ENCODE measurements at regions not wholly inside any gene's neighbourhood (a gene's known extent, or its start where the extent isn't known, plus 50 kb on each side); places are given as distances from the start of the nearest gene placed in this dataset.
A peak's percentile ranks its signal among the peaks of the same experiment; 100 is the strongest.

GRCh38 chr2:146351689-146352088 is 1493.1 kb upstream of the ACVR2A start:
- FAIRE-seq: no peak

- no peak for FAIRE-seq
Observed at GRCh38 chr2:146349334-146349733, 1495.5 kb upstream of the ACVR2A start.

DNA sequence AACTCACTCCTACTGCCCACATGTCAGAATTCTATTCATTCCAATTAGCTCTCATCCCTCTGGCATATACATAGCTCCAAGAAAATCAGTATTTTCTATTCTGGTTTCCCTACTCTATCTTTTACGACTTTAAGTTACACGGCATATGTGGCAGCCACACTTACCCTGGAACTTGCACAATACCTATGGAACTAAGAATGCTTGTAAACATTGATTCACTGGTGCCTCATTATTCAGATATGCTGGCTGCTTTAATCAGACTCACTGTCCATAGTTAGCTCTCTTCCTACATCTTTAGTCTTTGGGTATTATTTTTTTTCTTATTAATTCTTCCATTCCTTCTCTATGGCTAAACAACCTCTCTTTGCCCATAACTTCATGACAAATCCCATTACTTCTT is 1519.9 kb upstream of the ACVR2A start:
- FAIRE-seq: no peak

- no peak for FAIRE-seq
Observed at GRCh38 chr2:146323564-146323963, 1521.3 kb upstream of the ACVR2A start.

DNA sequence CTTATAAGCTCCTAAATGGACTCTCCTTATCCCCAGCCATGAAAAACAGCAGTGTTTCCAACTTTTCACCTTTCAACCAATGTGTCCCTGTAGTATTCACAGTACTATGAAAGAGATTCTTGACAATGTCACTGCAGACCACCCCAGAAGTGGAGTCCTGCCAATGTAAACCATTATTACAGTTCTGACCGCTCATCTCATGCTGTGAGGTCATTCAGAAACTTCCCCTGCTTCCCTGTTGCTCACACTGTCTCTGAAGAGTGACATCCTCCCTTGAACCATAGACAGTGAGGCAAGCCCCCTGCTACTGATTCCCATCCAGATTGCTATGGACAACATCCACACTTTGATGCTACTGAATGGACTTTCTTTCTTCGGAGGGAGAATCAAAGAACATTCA is 1523.7 kb upstream of the ACVR2A start:
- FAIRE-seq: no peak

- no peak for FAIRE-seq
Observed at GRCh38 chr2:146317959-146318358, 1526.9 kb upstream of the ACVR2A start.

DNA sequence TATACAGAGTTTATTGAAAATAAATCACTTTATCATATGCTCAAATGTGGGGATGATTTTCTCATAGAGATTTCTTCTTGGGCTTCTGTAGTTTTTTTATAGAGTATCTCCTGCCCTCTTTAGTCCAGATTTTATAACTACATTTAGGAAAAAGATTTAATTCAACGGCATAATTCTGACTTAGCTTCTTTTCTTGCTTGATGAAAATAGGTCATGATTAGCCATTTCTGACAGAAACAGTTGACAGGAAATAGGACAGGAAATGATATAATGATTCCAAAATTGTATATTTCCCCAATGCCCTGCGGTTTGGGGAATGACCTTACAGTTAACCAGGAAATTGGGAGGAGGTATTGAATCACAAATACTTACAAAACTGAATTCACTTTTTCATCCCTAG is 1531.9 kb upstream of the ACVR2A start:
- no peak for FAIRE-seq

- FAIRE-seq: no peak
Observed at GRCh38 chr2:146305164-146305563, 1539.7 kb upstream of the ACVR2A start.

- peak; percentile 68 for FAIRE-seq
Observed at GRCh38 chr2:146301287-146301686, 1543.5 kb upstream of the ACVR2A start.

- no peak for FAIRE-seq
Observed at GRCh38 chr2:146295080-146295670, 1549.7 kb upstream of the ACVR2A start.

DNA sequence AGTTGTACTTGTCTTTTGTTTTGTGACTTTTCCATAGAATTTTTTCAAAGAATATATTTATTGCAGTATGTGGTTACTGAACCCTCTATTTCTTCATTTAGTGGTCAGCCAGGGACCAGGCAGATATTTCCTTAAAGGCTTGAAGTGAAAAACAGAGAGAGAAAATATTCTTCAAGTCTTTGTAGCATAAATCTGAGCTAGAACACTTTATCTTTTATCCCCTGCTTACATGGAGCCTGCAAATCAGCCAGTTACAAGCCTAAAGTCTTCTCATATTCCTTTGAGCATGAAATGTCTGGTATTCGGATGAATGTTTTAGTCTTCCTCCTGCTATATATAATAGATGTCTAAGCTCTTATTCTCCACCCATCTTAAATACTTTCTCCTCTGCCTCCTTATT is 1557.5 kb upstream of the ACVR2A start:
- no peak for FAIRE-seq

DNA sequence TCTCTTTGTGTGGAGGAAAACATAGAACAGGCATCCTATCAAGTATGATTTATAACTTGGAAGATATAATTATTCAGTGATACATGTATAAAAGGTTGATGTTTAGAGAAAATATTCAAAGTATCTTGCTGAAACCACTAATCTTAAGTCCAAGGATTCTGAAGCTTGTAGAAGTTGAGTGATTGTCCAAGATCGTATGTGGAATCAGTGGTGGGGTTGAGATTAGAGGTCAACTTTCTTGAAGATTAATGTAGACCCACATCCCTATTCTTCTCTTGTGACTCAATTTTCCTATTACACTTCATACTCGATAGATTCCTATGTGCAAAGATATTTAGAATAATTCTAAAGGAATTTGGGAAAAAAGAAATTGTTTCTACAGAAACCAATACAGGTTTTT is 1565.9 kb upstream of the ACVR2A start:
- no peak for FAIRE-seq

GRCh38 chr2:146271131-146271831 is 1573.5 kb upstream of the ACVR2A start:
- FAIRE-seq: peak; percentile 80

GRCh38 chr2:146270618-146271017 is 1574.2 kb upstream of the ACVR2A start:
- FAIRE-seq: no peak

GRCh38 chr2:146267093-146267492 is 1577.7 kb upstream of the ACVR2A start:
- no peak for FAIRE-seq

GRCh38 chr2:146265656-146266055 is 1579.2 kb upstream of the ACVR2A start:
- FAIRE-seq: no peak

DNA sequence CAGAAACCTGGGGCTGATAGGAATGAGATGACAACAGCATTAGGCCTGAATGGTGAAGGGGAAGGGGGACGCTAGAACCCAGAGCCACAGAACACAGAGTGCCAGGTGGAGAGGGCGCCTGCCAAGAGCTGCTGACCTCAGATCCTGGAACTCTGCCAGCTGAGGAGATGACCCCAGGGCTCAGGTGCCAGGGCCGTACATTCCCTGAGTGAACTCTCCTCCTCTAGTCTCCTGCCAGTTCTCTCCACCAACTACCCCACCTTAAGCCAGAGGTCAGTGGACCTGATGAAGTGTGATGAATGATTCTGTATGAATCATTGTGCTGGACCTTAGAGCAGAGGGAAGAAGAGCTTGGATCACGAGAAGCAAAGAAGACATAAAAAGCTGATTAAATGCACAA is 1582.2 kb upstream of the ACVR2A start:
- no peak for FAIRE-seq

- no peak for FAIRE-seq
Observed at GRCh38 chr2:146260551-146260950, 1584.3 kb upstream of the ACVR2A start.

DNA sequence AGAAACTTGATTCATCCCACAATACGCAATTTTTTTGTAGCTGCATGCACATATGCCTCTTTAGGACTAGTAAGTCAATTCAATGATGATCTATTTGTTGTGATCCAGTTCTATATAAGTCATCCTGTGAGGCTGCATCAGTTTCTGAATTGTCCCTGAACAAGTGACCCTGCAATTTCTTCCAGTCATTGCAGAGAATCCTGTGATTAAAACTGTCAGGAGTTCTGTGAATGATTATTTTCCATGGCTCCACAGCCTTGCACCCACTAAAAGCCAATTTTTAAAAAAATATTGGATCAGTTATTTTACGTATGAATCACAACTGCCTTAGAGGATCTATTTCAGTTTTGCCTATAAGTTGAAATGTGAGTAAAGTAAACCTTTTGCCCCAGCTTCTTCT is 1585.0 kb upstream of the ACVR2A start:
- no peak for FAIRE-seq

GRCh38 chr2:146258071-146258470 is 1586.8 kb upstream of the ACVR2A start:
- FAIRE-seq: no peak

- no peak for FAIRE-seq
Observed at GRCh38 chr2:146252119-146252518, 1592.7 kb upstream of the ACVR2A start.

DNA sequence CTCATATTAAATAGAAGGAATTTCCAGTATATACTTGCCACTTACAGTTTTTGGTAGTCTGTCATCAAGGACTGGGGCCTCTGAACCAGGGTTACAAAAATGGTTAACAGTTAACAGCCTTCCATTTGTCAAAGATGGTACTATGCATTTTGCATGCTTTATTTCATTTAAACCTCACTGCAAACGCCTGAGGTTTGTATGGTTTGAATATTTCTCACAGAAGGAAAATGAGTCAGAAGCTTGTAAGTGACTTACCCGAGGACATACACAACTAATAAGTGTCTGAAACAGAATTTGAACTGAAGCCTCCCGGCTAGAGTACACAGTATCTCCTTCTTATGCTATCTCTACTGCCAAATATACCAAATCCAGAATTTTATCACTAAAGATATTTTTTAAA is 1593.5 kb upstream of the ACVR2A start:
- FAIRE-seq: no peak

- FAIRE-seq: no peak
Observed at GRCh38 chr2:146246736-146247523, 1597.9 kb upstream of the ACVR2A start.

All from colon (tissue), 2 donors.